Stimulated activated CD4-positive, alpha-beta T cell treated with anti-CD3 and anti-CD28 coated beads, Interleukin-15, amount 100 ng/mL, for 48 hours (primary cell): ENCODE measurements at regions not wholly inside any gene's neighbourhood (a gene's known extent, or its start where the extent isn't known, plus 50 kb on each side); places are given as distances from the start of the nearest gene placed in this dataset.

Source experiments
- DNase-seq, 2 donors: peaks; one replicate each; pipeline ENCODE4 v3.0.0-alpha.2; 2020; ENCODE audit warnings: low read depth in 2 of 2

GRCh38 chr21:18951271-18952038, 547.9 kb upstream of the TMPRSS15 start:
- no peak for DNase-seq

- DNase-seq, result no peak
Measured at GRCh38 chr21:18954441-18954844, 550.9 kb upstream of the TMPRSS15 start.

- no peak for DNase-seq
Measured at GRCh38 chr21:18959817-18960216, 556.2 kb upstream of the TMPRSS15 start.

- DNase-seq, result no peak
Measured at GRCh38 chr21:18960306-18960705, 556.7 kb upstream of the TMPRSS15 start.

GRCh38 chr21:18970416-18970815, 566.8 kb upstream of the TMPRSS15 start:
- DNase-seq, result no peak

GRCh38 chr21:18970941-18971340, 567.4 kb upstream of the TMPRSS15 start:
- DNase-seq, result no peak

- no peak for DNase-seq
Measured at GRCh38 chr21:18985584-18985983, 582.0 kb upstream of the TMPRSS15 start.

GRCh38 chr21:18986197-18986596, 582.6 kb upstream of the TMPRSS15 start:
- DNase-seq, result no peak

- no peak for DNase-seq
Measured at GRCh38 chr21:18987520-18988026, 584.0 kb upstream of the TMPRSS15 start.

GRCh38 chr21:18989953-18990495, 586.4 kb upstream of the TMPRSS15 start:
- DNase-seq, result no peak

- no peak for DNase-seq
Measured at GRCh38 chr21:18991846-18992245, 588.3 kb upstream of the TMPRSS15 start.

GRCh38 chr21:19010251-19010650, 606.7 kb upstream of the TMPRSS15 start:
- DNase-seq, result no peak

- DNase-seq, result no peak
Measured at GRCh38 chr21:19010996-19011395, 607.4 kb upstream of the TMPRSS15 start.

GRCh38 chr21:19011451-19011850, 607.9 kb upstream of the TMPRSS15 start:
- no peak for DNase-seq

- no peak for DNase-seq
Measured at GRCh38 chr21:19013916-19014315, 610.3 kb upstream of the TMPRSS15 start.

- no peak for DNase-seq
Measured at GRCh38 chr21:19018529-19018928, 614.9 kb upstream of the TMPRSS15 start.

- DNase-seq, result no peak
Measured at GRCh38 chr21:19022978-19023377, 619.4 kb upstream of the TMPRSS15 start.

- no peak for DNase-seq
Measured at GRCh38 chr21:19026911-19027310, 623.3 kb upstream of the TMPRSS15 start.

GRCh38 chr21:19029816-19030215, 626.2 kb upstream of the TMPRSS15 start:
- DNase-seq, result no peak

- no peak for DNase-seq
Measured at GRCh38 chr21:19031953-19032352, 628.4 kb upstream of the TMPRSS15 start.

- DNase-seq, result no peak
Measured at GRCh38 chr21:19034041-19034440, 630.5 kb upstream of the TMPRSS15 start.

- DNase-seq, result no peak
Measured at GRCh38 chr21:19034560-19034959, 631.0 kb upstream of the TMPRSS15 start.

- no peak for DNase-seq
Measured at GRCh38 chr21:19045876-19046275, 642.3 kb upstream of the TMPRSS15 start.
